CD14-positive monocyte (primary cell): ENCODE measurements at regions not wholly inside any gene's neighbourhood (a gene's known extent, or its start where the extent isn't known, plus 50 kb on each side); places are given as distances from the start of the nearest gene placed in this dataset.

ENCODE experiments used
- DNase-seq, 3 donors: peaks; one replicate each; pipeline ENCODE4 v3.0.0-alpha.2; 2011 to 2022
- H2AFZ ChIP-seq: 2 replicates; pipeline ENCODE4 v1.6.0; 2012; ENCODE audit warnings: mild to moderate bottlenecking, low read depth, low read length, inconsistent platforms; ENCODE audit not compliant: insufficient read depth, poor library complexity, severe bottlenecking
- H3K27ac ChIP-seq, 2 donors: 1 replicate in 1 of 2; 2 replicates in 1 of 2; pipeline ENCODE4 v1.5.1; 2012 to 2013; ENCODE audit warnings: low read length in 2 of 2, control low read depth in 1 of 2, inconsistent platforms in 1 of 2, low read depth in 1 of 2, mild to moderate bottlenecking in 1 of 2
- H3K27me3 ChIP-seq, 2 donors: one replicate each; pipeline versions ENCODE4 v1.6.0 to v1.6.1; 2011 to 2013; ENCODE audit warnings: low read length in 2 of 2; ENCODE audit not compliant: control insufficient read depth in 2 of 2, insufficient read depth in 2 of 2
- H3K36me3 ChIP-seq, 2 donors: replicated peaks in 1 of 2; 1 replicate in 1 of 2; 2 replicates in 1 of 2; pipeline versions ENCODE4 v1.5.1 to v1.6.1; 2012 to 2013; ENCODE audit warnings: low read length in 2 of 2, control low read depth in 1 of 2, inconsistent platforms in 1 of 2, mild to moderate bottlenecking in 1 of 2; ENCODE audit not compliant: insufficient read depth in 2 of 2, control insufficient read depth in 1 of 2
- H3K4me1 ChIP-seq, 2 donors: 1 replicate in 1 of 2; 2 replicates in 1 of 2; pipeline versions ENCODE4 v1.5.1 to v1.6.1; 2012 to 2013; ENCODE audit warnings: low read length in 2 of 2, control low read depth in 1 of 2, inconsistent platforms in 1 of 2, mild to moderate bottlenecking in 1 of 2, moderate library complexity in 1 of 2; ENCODE audit not compliant: insufficient read depth in 2 of 2, control insufficient read depth in 1 of 2
- H3K4me2 ChIP-seq: replicated peaks from 2 replicates; pipeline ENCODE3; 2012; ENCODE audit warnings: low read length, moderate library complexity, mild to moderate bottlenecking; ENCODE audit not compliant: poor library complexity, severe bottlenecking; ENCODE audit errors: extremely low read depth
- H3K4me3 ChIP-seq, 3 experiments: fragments of 200-600 bp in 1 of 3; sonication (generic) in 1 of 3; replicated peaks in 1 of 3; 1 replicate in 2 of 3; 2 replicates in 1 of 3; pipeline ENCODE4 v1.5.1; 2011 to 2013; ENCODE audit warnings: low read length in 3 of 3, mild to moderate bottlenecking in 3 of 3, control low read depth in 2 of 3, low read depth in 2 of 3, inconsistent platforms in 1 of 3, moderate library complexity in 1 of 3
- H3K79me2 ChIP-seq: 2 replicates; pipeline ENCODE4 v1.6.0; 2012; ENCODE audit warnings: mild to moderate bottlenecking, control low read depth, inconsistent platforms, low read length, moderate library complexity; ENCODE audit not compliant: insufficient read depth
- H3K9ac ChIP-seq: 2 replicates; pipeline ENCODE4 v1.6.0; 2017; ENCODE audit warnings: low read length, mild to moderate bottlenecking; ENCODE audit not compliant: insufficient read depth, poor library complexity, severe bottlenecking
- H3K9me3 ChIP-seq, 2 donors: replicated peaks in 1 of 2; 1 replicate in 1 of 2; 2 replicates in 1 of 2; pipeline versions ENCODE4 v1.5.1 to v1.6.1; 2012 to 2013; ENCODE audit warnings: low read length in 2 of 2, control low read depth in 1 of 2; ENCODE audit not compliant: control insufficient read depth in 1 of 2, insufficient read depth in 1 of 2
- H4K20me1 ChIP-seq: 2 replicates; pipeline ENCODE4 v1.6.0; 2012; ENCODE audit warnings: mild to moderate bottlenecking, low read length, control low read depth, moderate library complexity; ENCODE audit not compliant: insufficient read depth
- H3K27ac Mint-ChIP-seq, 7 donors: one replicate each; pipeline ENCODE4 v1.8.0; 2020; ENCODE audit warnings: mild to moderate bottlenecking in 7 of 7, mixed read lengths in 7 of 7, moderate library complexity in 6 of 7, inconsistent platforms in 2 of 7
- H3K27me3 Mint-ChIP-seq, 3 donors: one replicate each; pipeline ENCODE4 v1.8.0; 2021 to 2022; ENCODE audit warnings: low read depth in 3 of 3, mild to moderate bottlenecking in 3 of 3, mixed read lengths in 3 of 3, moderate library complexity in 3 of 3, inconsistent platforms in 1 of 3
- H3K36me3 Mint-ChIP-seq, 2 donors: one replicate each; pipeline ENCODE4 v1.8.0; 2020; ENCODE audit warnings: mixed read lengths in 2 of 2, inconsistent platforms in 1 of 2, mild to moderate bottlenecking in 1 of 2
- H3K4me1 Mint-ChIP-seq: one replicate; pipeline ENCODE4 v1.8.0; 2020; ENCODE audit warnings: mild to moderate bottlenecking, mixed read lengths
- H3K4me3 Mint-ChIP-seq, 2 donors: one replicate each; pipeline ENCODE4 v1.8.0; 2020; ENCODE audit warnings: mild to moderate bottlenecking in 2 of 2, mixed read lengths in 2 of 2, moderate library complexity in 1 of 2
- H3K9me3 Mint-ChIP-seq, 7 donors: one replicate each; pipeline ENCODE4 v1.8.0; 2020 to 2022; ENCODE audit warnings: mixed read lengths in 7 of 7, mild to moderate bottlenecking in 6 of 7, moderate library complexity in 6 of 7, inconsistent platforms in 2 of 7
- WGBS: methylation state at CpG from one replicate; pipeline ENCODE4 v1.1.5; 2013; ENCODE audit warnings: missing lambda C conversion rate; ENCODE audit not compliant: insufficient coverage; 5-methylcytosine and 5-hydroxymethylcytosine counted together
- intact Hi-C, 2 donors: fragments of 100-400 bp; cut with micrococcal nuclease; formaldehyde crosslinking; loops; one replicate each; pipeline versions ENCODE4 v1.15.0 to v1.15.1; 2023
- TF ChIP-seq, protein P1 (sequence below): fragments of 200-600 bp; IDR thresholded peaks from one replicate; pipeline ENCODE4 v1.8.0; 2022; ENCODE audit warnings: antibody characterized with exemption, mild to moderate bottlenecking

DNA sequence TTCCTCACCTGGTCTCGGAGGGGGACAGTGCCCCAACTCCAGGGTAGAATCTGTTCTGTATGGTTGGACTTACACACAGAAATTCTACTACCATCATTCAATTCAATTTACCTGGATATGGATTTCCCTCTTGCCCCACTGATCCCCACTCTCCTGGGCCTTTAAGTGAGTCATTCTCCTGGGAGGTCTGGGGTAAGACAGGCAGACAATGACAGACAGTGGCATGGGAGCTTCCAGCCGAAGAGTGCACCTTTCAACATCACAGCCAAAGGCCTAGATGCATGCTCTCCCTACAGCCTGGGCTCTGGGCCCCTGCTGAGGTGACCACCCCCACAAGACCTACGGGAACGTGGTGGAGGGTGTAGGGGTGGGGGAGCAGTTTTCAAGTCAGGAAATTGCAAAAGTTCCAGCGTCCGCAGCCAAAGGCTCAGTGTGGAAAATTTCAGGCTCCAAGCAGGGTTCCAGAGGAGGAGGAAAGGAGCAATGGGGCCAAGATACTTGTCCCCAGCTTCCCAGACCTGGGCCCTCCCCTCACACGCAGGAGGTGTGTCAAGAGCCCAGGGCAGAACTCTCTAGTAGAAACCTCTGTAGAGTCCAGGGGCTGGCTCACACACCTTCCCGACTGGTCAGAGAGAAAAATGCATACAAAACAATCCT lies 296.4 kb downstream of the CYP26B1 start:
- no peak overlapping the region for H2AFZ ChIP-seq
- no peak overlapping the region for H3K27ac ChIP-seq
- H3K4me2 ChIP-seq: no peak overlapping the region
- no peak overlapping the region for H3K4me3 ChIP-seq
- WGBS: 71% methylated on average over 1 of the region's 8 CpGs
- no peaks in the 10 kb centered on the region for H3K4me1 ChIP-seq
- no peak overlapping the region for H3K27ac Mint-ChIP-seq
- no peak for DNase-seq
- no peaks in the 10 kb centered on the region for H3K9me3 ChIP-seq
- H3K36me3 Mint-ChIP-seq: no peaks in the 10 kb centered on the region
- H3K27me3 ChIP-seq: peaks cover 2 to 11% of the 10 kb centered on the region in 2 donors
- H3K79me2 ChIP-seq: no peaks in the 10 kb centered on the region
- intact Hi-C loops: no loop called here
- TF ChIP-seq, protein P1, sequence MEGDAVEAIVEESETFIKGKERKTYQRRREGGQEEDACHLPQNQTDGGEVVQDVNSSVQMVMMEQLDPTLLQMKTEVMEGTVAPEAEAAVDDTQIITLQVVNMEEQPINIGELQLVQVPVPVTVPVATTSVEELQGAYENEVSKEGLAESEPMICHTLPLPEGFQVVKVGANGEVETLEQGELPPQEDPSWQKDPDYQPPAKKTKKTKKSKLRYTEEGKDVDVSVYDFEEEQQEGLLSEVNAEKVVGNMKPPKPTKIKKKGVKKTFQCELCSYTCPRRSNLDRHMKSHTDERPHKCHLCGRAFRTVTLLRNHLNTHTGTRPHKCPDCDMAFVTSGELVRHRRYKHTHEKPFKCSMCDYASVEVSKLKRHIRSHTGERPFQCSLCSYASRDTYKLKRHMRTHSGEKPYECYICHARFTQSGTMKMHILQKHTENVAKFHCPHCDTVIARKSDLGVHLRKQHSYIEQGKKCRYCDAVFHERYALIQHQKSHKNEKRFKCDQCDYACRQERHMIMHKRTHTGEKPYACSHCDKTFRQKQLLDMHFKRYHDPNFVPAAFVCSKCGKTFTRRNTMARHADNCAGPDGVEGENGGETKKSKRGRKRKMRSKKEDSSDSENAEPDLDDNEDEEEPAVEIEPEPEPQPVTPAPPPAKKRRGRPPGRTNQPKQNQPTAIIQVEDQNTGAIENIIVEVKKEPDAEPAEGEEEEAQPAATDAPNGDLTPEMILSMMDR: no peak
- no peaks in the 10 kb centered on the region for H3K36me3 ChIP-seq
- peaks cover 0 to 5% (median 0%) of the 10 kb centered on the region in 7 donors for H3K9me3 Mint-ChIP-seq
- no peaks in the 10 kb centered on the region for H3K4me1 Mint-ChIP-seq
- no peaks in the 10 kb centered on the region for H4K20me1 ChIP-seq
- H3K9ac ChIP-seq: no peak overlapping the region
- H3K4me3 Mint-ChIP-seq: no peak overlapping the region
- H3K27me3 Mint-ChIP-seq: peaks cover 10 to 31% (median 18%) of the 10 kb centered on the region in 3 donors

DNA sequence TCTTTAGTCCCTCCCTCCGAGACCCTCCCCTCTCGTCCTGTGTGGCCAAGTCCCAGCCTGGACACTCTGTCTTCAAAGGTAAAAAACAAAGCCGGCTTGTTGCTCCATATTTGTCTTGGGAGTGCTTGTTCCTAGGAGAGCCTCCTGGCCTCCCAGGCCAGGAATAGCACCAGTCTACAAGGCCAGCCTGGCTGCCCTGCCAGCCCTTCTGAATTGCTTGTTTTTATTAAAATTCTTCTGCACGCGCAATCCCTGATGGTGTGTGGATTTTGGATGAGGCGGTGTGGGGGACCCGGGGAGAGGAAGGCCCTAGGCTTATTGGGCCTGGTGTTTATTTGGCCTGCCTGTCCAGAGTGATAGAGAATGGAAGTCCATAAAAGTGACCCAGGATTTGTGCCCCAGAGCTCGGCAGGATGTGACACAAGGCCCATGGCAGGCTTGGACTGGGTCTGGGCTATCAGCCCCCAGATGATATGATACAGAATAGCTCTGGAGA lies 297.3 kb downstream of the CYP26B1 start:
- intact Hi-C loops: no loop called here
- peaks cover 2 to 11% of the 10 kb centered on the region in 2 donors for H3K27me3 ChIP-seq
- no peak overlapping the region for H3K4me3 ChIP-seq
- no peak overlapping the region for H3K27ac ChIP-seq
- H3K4me3 Mint-ChIP-seq: no peak overlapping the region
- no peaks in the 10 kb centered on the region for H3K4me1 Mint-ChIP-seq
- 87% methylated on average over 8 of the region's 8 CpGs for WGBS
- H3K9me3 ChIP-seq: no peaks in the 10 kb centered on the region
- no peaks in the 10 kb centered on the region for H3K4me1 ChIP-seq
- DNase-seq: no peak
- H3K9ac ChIP-seq: no peak overlapping the region
- peaks cover 0 to 5% (median 0%) of the 10 kb centered on the region in 7 donors for H3K9me3 Mint-ChIP-seq
- H3K27me3 Mint-ChIP-seq: peaks cover 10 to 31% (median 18%) of the 10 kb centered on the region in 3 donors
- H3K36me3 ChIP-seq: no peaks in the 10 kb centered on the region
- H3K4me2 ChIP-seq: no peak overlapping the region
- no peaks in the 10 kb centered on the region for H4K20me1 ChIP-seq
- TF ChIP-seq, protein P1: no peak
- H3K36me3 Mint-ChIP-seq: no peaks in the 10 kb centered on the region
- H3K27ac Mint-ChIP-seq: no peak overlapping the region
- H3K79me2 ChIP-seq: no peaks in the 10 kb centered on the region
- H2AFZ ChIP-seq: no peak overlapping the region
